Inferior parietal cortex (tissue), 1 donor: ENCODE measurements at regions not wholly inside any gene's neighbourhood (a gene's known extent, or its start where the extent isn't known, plus 50 kb on each side); places are given as distances from the start of the nearest gene placed in this dataset.

Experiments
- DNase-seq: peaks from one replicate; pipeline ENCODE4 v3.0.0-alpha.2; 2016; ENCODE audit errors: extremely low spot score

GRCh38 chr2:239590995-239591915 lies 190.4 kb upstream of the HDAC4 start:
- no peak for DNase-seq

GRCh38 chr2:239590276-239590675 lies 189.5 kb upstream of the HDAC4 start:
- DNase-seq, result no peak

GRCh38 chr2:239589833-239590232 lies 189.0 kb upstream of the HDAC4 start:
- DNase-seq, result no peak

GRCh38 chr2:239589270-239589825 lies 188.5 kb upstream of the HDAC4 start:
- no peak for DNase-seq

GRCh38 chr2:239588451-239589269 lies 187.8 kb upstream of the HDAC4 start:
- DNase-seq, result no peak

- no peak for DNase-seq
These were observed 187.0 kb upstream of the HDAC4 start for GRCh38 chr2:239587841-239588240.

- no peak for DNase-seq
These were observed 186.5 kb upstream of the HDAC4 start for GRCh38 chr2:239587311-239587731.

GRCh38 chr2:239586651-239587310 lies 186.0 kb upstream of the HDAC4 start:
- DNase-seq, result no peak

GRCh38 chr2:239585422-239585821 lies 184.6 kb upstream of the HDAC4 start:
- no peak for DNase-seq

- DNase-seq, result no peak
These were observed 184.2 kb upstream of the HDAC4 start for GRCh38 chr2:239584986-239585385.

- no peak for DNase-seq
These were observed 183.3 kb upstream of the HDAC4 start for GRCh38 chr2:239583879-239584859.

- no peak for DNase-seq
These were observed 182.5 kb upstream of the HDAC4 start for GRCh38 chr2:239583171-239583878.

- no peak for DNase-seq
These were observed 181.7 kb upstream of the HDAC4 start for GRCh38 chr2:239582476-239582875.

- DNase-seq, result no peak
These were observed 180.6 kb upstream of the HDAC4 start for GRCh38 chr2:239581352-239581901.

GRCh38 chr2:239580199-239580527 lies 179.3 kb upstream of the HDAC4 start:
- DNase-seq, result no peak

GRCh38 chr2:239579524-239580198 lies 178.8 kb upstream of the HDAC4 start:
- DNase-seq, result no peak

GRCh38 chr2:239579081-239579480 lies 178.3 kb upstream of the HDAC4 start:
- DNase-seq, result no peak

- no peak for DNase-seq
These were observed 177.6 kb upstream of the HDAC4 start for GRCh38 chr2:239578381-239578780.

GRCh38 chr2:239577935-239578334 lies 177.1 kb upstream of the HDAC4 start:
- DNase-seq, result no peak
